ENCODE measurements at regions not wholly inside any gene's neighbourhood (a gene's known extent, or its start where the extent isn't known, plus 50 kb on each side); places are given as distances from the start of the nearest gene placed in this dataset.

DNA sequence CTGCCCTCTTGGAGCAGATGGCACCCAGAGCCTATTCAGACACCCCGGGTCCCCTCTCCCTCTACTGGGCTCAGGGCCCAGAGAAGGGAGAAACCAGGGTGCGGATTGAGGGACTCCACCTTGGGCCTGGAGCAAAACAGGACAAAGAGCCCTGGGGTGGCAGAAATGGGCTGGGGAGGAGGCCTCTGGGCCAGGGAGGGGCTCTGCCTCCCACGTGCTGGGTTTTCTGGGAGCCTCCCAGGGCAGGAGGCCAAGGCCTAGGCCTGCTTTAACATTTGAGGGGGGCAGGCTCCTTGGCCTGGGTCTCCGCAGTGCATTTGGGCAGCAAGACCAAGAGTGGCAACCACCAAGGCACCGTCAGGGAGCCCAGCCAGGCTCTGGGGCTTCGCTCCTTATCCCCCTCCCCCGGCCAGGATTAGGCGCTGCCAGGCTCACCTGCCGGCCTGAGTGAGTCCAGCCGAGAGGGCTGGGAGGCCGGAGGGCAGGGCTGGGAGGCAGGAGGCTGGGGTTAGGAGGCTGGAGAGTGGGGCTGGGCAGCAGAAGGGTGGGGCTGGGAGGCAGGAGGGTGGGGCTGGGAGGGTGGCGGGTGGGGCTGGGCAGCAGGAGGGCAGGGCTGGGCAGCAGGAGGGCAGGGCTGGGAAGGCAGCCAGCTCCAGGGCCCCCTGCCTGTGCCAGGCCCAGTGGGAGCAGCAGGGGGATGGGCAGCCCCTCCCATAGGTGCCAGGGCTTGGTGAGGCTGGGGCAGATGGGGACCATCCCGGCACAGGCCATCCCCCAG is 101.8 kb upstream of the EIF5 start (continued):
- no peak for TF ChIP-seq ETS1 (IDR thresholded peaks at IDR 0.05)
- TF ChIP-seq ZNF114 (CRISPR knock-in tag; IDR thresholded peaks at IDR 0.05), result no peak

DNA sequence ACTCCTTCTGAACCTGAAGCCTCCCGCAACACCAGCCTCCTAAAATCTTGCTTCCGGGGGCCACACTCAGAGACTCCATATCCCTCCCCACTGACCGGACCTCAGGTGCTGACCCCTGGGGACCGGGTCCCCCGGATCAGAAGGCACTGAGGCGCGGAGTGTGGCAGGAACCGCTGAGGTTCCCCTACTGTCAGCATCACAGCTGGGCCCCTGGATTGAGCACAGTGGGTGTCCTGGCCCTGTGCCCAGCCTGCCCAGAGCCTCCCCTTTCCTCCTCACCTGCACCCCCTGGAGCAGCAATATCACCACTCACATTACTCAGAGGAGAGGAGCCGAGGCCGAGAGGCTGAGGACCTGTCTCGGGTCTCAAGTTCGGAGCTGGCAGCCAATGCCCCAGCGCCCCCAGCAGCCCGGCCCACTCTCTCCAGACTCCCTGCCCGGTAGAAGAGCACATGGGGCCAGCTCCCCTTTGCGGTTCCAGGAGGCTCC is 101.2 kb upstream of the EIF5 start:
- Histone ChIP-seq H3K4me2 (no peak overlapping the region), H3K27ac (ENCODE audit: low read depth) (no peak overlapping the region), H3F3A (replicated peaks; ENCODE audit: low read depth) (no peaks in the 10 kb centered on the region), H3K9me2 (ENCODE audit: insufficient read depth) (no peaks in the 10 kb centered on the region), H2AFZ (no peak overlapping the region), H3K79me2 (replicated peaks; ENCODE audit: insufficient read depth) (no peaks in the 10 kb centered on the region), H3K36me3 (ENCODE audit: insufficient read depth) (no peaks in the 10 kb centered on the region), H3K4me1 (ENCODE audit: insufficient read depth) (peaks cover 7% of the 10 kb centered on the region; the same call in 1 of the 2 replicates), H4K20me1 (replicated peaks; ENCODE audit: insufficient read depth) (no peaks in the 10 kb centered on the region), H3K27me3 (ENCODE audit: insufficient read depth) (no peaks in the 10 kb centered on the region), H3K4me3 (no peak overlapping the region)
- ATAC-seq (peak; percentile 31), DNase-seq (ENCODE audit: low spot score) (no peak)
- H3K36me3 Mint-ChIP-seq (ENCODE audit: low read depth), result no peaks in the 10 kb centered on the region
- TF ChIP-seq ZNF331 (CRISPR knock-in tag; IDR thresholded peaks at IDR 0.05; ENCODE audit: low read depth) (no peak), ZNF114 (CRISPR knock-in tag; IDR thresholded peaks at IDR 0.05) (no peak), NANOG (IDR thresholded peaks at IDR 0.05; ENCODE audit: borderline replicate concordance) (no peak), CREB1 (CRISPR knock-in tag; IDR thresholded peaks at IDR 0.05; ENCODE audit: low read depth) (no peak), CTCF (conservative IDR thresholded peaks at IDR 0.05; ENCODE audit: low read depth in 2 of 2) (no peak), JUNB (IDR thresholded peaks at IDR 0.05; ENCODE audit: unreplicated experiment) (no peak), STAT1 (IDR thresholded peaks at IDR 0.05; ENCODE audit: unreplicated experiment) (no peak)
- TF ChIP-seq, protein P1, sequence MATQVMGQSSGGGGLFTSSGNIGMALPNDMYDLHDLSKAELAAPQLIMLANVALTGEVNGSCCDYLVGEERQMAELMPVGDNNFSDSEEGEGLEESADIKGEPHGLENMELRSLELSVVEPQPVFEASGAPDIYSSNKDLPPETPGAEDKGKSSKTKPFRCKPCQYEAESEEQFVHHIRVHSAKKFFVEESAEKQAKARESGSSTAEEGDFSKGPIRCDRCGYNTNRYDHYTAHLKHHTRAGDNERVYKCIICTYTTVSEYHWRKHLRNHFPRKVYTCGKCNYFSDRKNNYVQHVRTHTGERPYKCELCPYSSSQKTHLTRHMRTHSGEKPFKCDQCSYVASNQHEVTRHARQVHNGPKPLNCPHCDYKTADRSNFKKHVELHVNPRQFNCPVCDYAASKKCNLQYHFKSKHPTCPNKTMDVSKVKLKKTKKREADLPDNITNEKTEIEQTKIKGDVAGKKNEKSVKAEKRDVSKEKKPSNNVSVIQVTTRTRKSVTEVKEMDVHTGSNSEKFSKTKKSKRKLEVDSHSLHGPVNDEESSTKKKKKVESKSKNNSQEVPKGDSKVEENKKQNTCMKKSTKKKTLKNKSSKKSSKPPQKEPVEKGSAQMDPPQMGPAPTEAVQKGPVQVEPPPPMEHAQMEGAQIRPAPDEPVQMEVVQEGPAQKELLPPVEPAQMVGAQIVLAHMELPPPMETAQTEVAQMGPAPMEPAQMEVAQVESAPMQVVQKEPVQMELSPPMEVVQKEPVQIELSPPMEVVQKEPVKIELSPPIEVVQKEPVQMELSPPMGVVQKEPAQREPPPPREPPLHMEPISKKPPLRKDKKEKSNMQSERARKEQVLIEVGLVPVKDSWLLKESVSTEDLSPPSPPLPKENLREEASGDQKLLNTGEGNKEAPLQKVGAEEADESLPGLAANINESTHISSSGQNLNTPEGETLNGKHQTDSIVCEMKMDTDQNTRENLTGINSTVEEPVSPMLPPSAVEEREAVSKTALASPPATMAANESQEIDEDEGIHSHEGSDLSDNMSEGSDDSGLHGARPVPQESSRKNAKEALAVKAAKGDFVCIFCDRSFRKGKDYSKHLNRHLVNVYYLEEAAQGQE (IDR thresholded peaks at IDR 0.05; ENCODE audit: unreplicated experiment), result no peak
- peaks cover 12% of the 10 kb centered on the region; the same call in 2 of the 3 replicates for H3K4me1 Mint-ChIP-seq
- H3K4me3 Mint-ChIP-seq, result no peak overlapping the region
- H3K27ac Mint-ChIP-seq, result no peak overlapping the region
- H3K27me3 Mint-ChIP-seq (ENCODE audit: insufficient read depth, low read depth, poor library complexity), result peaks cover 9% of the 10 kb centered on the region
- H3K9me3 Mint-ChIP-seq, result peaks cover 8% of the 10 kb centered on the region

Data from GM23338 (cell line).